ENCODE measurements at regions not wholly inside any gene's neighbourhood (a gene's known extent, or its start where the extent isn't known, plus 50 kb on each side); places are given as distances from the start of the nearest gene placed in this dataset.
A peak's percentile ranks its signal among the peaks of the same experiment; 100 is the strongest.

- peak; percentile 2 for DNase-seq (ENCODE audit: low read depth)
- no peak overlapping the region for H3K4me3 ChIP-seq (replicated peaks; ENCODE audit: low read depth, low read length)
- no peak for TF ChIP-seq CTCF (IDR thresholded peaks at IDR 0.05; ENCODE audit: low read length, missing control alignments)
These were observed 808.3 kb downstream of the RPA4 start for GRCh38 chrX:97691901-97692455.

- DNase-seq (ENCODE audit: low read depth): no peak
- no peak for TF ChIP-seq CTCF (IDR thresholded peaks at IDR 0.05; ENCODE audit: low read length, missing control alignments)
- no peak overlapping the region for H3K4me3 ChIP-seq (replicated peaks; ENCODE audit: low read depth, low read length)
These were observed 808.9 kb downstream of the RPA4 start for GRCh38 chrX:97692575-97692974.

GRCh38 chrX:97700547-97700946 lies 816.8 kb downstream of the RPA4 start:
- no peak for TF ChIP-seq CTCF (IDR thresholded peaks at IDR 0.05; ENCODE audit: low read length, missing control alignments)
- H3K4me3 ChIP-seq (replicated peaks; ENCODE audit: low read depth, low read length): no peak overlapping the region
- DNase-seq (ENCODE audit: low read depth): no peak

- no peak for TF ChIP-seq CTCF (IDR thresholded peaks at IDR 0.05; ENCODE audit: low read length, missing control alignments)
- no peak overlapping the region for H3K4me3 ChIP-seq (replicated peaks; ENCODE audit: low read depth, low read length)
- no peak for DNase-seq (ENCODE audit: low read depth)
These were observed 820.8 kb downstream of the RPA4 start for GRCh38 chrX:97704474-97704873.

GRCh38 chrX:97704881-97705280 lies 821.2 kb downstream of the RPA4 start:
- no peak overlapping the region for H3K4me3 ChIP-seq (replicated peaks; ENCODE audit: low read depth, low read length)
- TF ChIP-seq CTCF (IDR thresholded peaks at IDR 0.05; ENCODE audit: low read length, missing control alignments): no peak
- DNase-seq (ENCODE audit: low read depth): no peak

- no peak for DNase-seq (ENCODE audit: low read depth)
- no peak for TF ChIP-seq CTCF (IDR thresholded peaks at IDR 0.05; ENCODE audit: low read length, missing control alignments)
- no peak overlapping the region for H3K4me3 ChIP-seq (replicated peaks; ENCODE audit: low read depth, low read length)
These were observed 822.2 kb downstream of the RPA4 start for GRCh38 chrX:97705936-97706335.

- no peak for DNase-seq (ENCODE audit: low read depth)
- TF ChIP-seq CTCF (IDR thresholded peaks at IDR 0.05; ENCODE audit: low read length, missing control alignments): no peak
- H3K4me3 ChIP-seq (replicated peaks; ENCODE audit: low read depth, low read length): no peak overlapping the region
These were observed 830.4 kb downstream of the RPA4 start for GRCh38 chrX:97714072-97714471.

All from fibroblast of pulmonary artery (primary cell).